ENCODE measurements at regions not wholly inside any gene's neighbourhood (a gene's known extent, or its start where the extent isn't known, plus 50 kb on each side); places are given as distances from the start of the nearest gene placed in this dataset.

DNA sequence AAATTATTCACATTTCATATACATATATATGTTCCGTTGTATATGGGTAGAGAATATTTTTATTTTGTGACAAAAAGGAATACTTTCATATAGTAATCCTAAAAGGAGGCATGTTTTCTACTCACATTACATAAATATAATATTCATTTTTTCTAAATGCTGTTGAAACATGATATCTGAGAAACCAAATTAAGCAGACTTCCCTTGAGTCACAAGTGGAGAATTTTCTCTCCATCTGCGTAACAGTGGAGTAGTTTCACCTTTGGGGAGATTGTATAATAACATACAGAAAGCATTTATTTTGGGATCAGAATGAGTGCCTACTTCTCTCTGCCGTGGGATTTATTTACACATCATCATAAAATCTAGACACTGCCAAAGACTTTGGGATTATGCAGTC is 849.8 kb downstream of the NSUN3 start:
- H3K4me3 ChIP-seq: no peak overlapping the region
- DNase-seq (ENCODE audit: low spot score): no peak
- TF ChIP-seq, protein P1, sequence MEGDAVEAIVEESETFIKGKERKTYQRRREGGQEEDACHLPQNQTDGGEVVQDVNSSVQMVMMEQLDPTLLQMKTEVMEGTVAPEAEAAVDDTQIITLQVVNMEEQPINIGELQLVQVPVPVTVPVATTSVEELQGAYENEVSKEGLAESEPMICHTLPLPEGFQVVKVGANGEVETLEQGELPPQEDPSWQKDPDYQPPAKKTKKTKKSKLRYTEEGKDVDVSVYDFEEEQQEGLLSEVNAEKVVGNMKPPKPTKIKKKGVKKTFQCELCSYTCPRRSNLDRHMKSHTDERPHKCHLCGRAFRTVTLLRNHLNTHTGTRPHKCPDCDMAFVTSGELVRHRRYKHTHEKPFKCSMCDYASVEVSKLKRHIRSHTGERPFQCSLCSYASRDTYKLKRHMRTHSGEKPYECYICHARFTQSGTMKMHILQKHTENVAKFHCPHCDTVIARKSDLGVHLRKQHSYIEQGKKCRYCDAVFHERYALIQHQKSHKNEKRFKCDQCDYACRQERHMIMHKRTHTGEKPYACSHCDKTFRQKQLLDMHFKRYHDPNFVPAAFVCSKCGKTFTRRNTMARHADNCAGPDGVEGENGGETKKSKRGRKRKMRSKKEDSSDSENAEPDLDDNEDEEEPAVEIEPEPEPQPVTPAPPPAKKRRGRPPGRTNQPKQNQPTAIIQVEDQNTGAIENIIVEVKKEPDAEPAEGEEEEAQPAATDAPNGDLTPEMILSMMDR (IDR thresholded peaks at IDR 0.05): no peak
- no peak overlapping the region for H3K27ac ChIP-seq

DNA sequence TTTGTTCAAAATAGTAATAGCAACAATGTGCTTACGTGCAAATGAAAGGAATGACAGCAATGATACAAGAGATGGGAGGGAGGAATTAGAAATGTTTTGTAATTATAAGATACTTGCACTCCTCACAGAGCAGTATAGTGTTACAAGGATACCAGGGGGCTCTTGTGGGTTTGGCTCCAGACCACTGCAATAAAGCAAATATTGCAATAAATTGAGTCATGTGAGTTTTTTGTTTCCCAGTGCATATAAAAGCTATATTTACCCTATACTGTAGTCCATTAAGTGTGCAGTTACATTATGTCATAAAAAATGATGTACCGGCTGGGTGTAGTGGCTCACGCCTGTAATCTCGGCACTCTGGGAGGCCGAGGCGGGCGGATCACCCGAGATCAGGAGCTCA is 864.3 kb downstream of the NSUN3 start:
- no peak overlapping the region for H3K4me3 ChIP-seq
- no peak overlapping the region for H3K27ac ChIP-seq
- TF ChIP-seq, protein P1 (IDR thresholded peaks at IDR 0.05): no peak
- DNase-seq (ENCODE audit: low spot score): no peak

DNA sequence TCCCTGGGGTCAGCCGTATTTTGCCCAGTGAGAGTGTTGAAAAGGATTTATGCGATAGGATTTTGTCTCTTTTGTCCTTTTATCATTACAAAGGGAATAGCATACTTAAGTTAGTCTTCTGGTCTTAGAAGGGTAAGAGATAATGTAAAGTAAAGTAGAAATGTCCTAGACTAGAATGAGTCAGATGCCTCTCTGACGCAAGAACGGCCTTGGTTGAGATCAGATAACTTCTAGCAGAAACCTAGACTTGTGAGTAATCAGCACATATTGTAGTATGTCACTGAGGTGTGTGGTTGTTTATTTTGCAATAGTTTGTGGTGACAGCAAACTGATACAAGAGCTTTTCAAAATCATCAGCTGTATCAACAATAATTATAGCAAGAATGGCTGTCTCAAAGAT is 866.1 kb downstream of the NSUN3 start:
- DNase-seq (ENCODE audit: low spot score): no peak
- H3K27ac ChIP-seq: no peak overlapping the region
- TF ChIP-seq, protein P1 (IDR thresholded peaks at IDR 0.05): no peak
- H3K4me3 ChIP-seq: no peak overlapping the region

DNA sequence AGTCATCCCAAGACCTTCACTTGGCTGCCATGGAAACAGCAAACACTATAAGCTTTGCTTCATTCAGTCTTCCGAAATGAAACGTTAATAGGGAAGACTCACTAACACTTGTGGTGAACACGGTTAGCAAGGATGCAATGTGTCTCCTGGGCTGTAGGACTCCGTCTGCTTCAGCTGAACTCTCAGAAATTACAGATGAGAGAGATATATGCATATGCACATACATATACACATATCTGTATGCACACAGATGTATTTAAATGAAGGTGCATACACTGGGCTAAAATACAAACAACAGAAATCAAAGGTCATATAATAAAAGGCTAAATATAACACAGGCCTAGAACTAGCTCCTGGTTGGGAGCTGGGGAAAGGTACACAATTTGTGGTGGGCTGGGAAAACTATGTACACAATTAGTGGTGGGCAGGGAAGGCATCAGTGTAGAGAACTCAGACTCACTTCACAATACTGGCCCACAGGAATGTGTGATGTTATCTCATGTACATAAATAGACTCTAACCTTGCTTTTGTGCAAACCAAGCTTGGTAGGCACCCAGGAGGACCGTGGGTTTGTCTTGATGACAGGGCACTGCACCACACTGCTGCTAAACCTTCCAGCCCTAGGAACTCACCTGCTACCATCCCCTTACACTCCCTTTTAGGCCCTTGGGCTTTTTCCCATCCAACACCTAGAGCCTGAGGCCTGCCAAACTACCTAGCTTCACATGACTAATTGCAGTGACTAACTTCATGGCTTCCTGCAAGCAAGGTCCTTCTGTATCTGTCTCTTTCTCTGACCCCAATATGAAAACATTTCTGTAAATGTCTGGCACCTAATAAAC is 873.1 kb downstream of the NSUN3 start:
- H3K4me3 ChIP-seq: no peak overlapping the region
- DNase-seq (ENCODE audit: low spot score): no peak
- H3K27ac ChIP-seq: no peak overlapping the region
- TF ChIP-seq, protein P1 (IDR thresholded peaks at IDR 0.05): no peak

DNA sequence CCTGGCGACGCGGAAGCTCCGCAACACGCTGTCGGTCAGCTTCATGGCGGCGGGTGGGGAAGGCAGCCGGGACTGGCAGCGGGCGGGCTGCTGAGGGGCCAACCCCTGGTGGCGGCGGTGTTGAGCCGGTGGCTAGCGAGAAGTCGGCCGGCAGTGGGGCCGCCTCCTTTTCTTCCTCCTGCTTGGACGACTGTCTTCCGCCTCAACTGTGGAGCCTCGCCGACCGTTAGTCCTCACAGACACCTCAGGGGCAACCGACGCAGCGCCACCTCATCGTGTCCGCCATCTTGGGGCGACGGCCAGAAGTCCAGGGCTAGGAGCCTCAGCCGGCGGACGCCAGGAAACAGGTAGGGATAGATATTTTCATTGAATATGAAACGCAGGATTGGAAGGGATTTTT is 875.1 kb downstream of the NSUN3 start:
- no peak for DNase-seq (ENCODE audit: low spot score)
- no peak overlapping the region for H3K27ac ChIP-seq
- H3K4me3 ChIP-seq: no peak overlapping the region
- TF ChIP-seq, protein P1 (IDR thresholded peaks at IDR 0.05): no peak

DNA sequence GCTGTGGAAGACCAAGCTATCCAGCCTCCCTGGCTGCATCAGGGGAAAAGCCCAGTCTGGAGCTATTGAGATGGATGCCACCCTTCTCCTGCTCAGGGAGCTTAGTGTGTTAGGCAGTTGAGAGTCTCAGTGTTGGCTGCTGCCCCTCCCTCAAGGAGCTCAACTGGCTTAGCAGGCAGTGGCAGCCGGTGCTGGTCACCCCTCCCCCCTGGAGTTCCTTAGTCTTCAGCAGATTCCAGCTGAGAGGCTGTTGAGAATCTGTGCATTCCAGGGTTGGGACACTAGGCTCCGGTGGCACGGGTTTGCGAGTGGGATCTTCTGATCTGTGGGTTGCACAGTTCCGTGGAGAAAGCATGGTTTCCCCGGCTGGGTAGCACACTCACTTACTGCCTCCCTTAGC is 883.8 kb downstream of the NSUN3 start:
- DNase-seq (ENCODE audit: low spot score): no peak
- no peak overlapping the region for H3K4me3 ChIP-seq
- TF ChIP-seq, protein P1 (IDR thresholded peaks at IDR 0.05): no peak
- no peak overlapping the region for H3K27ac ChIP-seq

DNA sequence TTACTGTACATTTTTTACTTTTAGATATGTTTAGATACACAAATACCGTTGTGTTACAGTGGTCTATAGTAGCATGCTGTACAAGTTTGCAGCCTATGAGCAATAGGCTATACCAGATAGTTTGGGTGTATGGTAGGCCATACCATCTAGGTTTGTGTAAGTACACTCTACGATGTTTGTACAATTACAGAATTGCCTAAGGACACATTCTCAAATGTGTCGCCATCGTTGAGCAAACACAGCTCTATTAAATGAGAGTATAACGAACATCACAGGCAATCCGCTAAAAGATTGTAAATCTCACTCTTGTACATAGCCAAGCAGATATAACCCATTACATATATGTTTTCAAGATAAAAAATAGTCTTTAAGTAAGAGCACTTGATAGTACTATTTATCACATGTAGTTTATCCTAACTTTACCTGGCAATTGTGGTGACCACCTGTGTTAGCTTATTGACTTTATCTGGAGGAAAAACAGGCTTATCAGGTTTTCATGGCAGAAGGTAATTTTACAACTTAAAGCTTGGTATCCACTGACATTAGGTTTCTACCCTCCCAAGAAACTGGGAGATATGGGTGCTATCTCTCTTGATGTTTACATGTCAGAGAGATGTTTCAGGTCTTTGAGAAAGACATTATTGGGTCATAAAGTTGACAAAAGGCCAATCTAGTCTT is 898.7 kb downstream of the NSUN3 start:
- Histone ChIP-seq H3K27ac (no peak overlapping the region), H3K4me3 (no peak overlapping the region)
- TF ChIP-seq, protein P1 (IDR thresholded peaks at IDR 0.05): no peak
- DNase-seq (ENCODE audit: low spot score): no peak

All from coronary artery (tissue), 2 donors.